ENCODE measurements at regions not wholly inside any gene's neighbourhood (a gene's known extent, or its start where the extent isn't known, plus 50 kb on each side); places are given as distances from the start of the nearest gene placed in this dataset.
"Not testable (repeated sequence)": the region's sequence is repeated elsewhere in the genome, so short reads cannot be mapped to it uniquely, and the experiment has no call there.

- DNase-seq: no peak
- H3K4me3 ChIP-seq: no peak overlapping the region
- TF ChIP-seq, protein P1, sequence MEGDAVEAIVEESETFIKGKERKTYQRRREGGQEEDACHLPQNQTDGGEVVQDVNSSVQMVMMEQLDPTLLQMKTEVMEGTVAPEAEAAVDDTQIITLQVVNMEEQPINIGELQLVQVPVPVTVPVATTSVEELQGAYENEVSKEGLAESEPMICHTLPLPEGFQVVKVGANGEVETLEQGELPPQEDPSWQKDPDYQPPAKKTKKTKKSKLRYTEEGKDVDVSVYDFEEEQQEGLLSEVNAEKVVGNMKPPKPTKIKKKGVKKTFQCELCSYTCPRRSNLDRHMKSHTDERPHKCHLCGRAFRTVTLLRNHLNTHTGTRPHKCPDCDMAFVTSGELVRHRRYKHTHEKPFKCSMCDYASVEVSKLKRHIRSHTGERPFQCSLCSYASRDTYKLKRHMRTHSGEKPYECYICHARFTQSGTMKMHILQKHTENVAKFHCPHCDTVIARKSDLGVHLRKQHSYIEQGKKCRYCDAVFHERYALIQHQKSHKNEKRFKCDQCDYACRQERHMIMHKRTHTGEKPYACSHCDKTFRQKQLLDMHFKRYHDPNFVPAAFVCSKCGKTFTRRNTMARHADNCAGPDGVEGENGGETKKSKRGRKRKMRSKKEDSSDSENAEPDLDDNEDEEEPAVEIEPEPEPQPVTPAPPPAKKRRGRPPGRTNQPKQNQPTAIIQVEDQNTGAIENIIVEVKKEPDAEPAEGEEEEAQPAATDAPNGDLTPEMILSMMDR (IDR thresholded peaks at IDR 0.05): no peak
- TF ChIP-seq POLR2A (IDR thresholded peaks at IDR 0.05): no peak
- no peak overlapping the region for H3K27ac ChIP-seq
- H3K36me3 ChIP-seq: no peaks in the 10 kb centered on the region
- H3K9me3 ChIP-seq: no peaks in the 10 kb centered on the region
- H3K27me3 ChIP-seq: no peaks in the 10 kb centered on the region
- no peaks in the 10 kb centered on the region for H3K4me1 ChIP-seq
Measured at GRCh38 chr2:49755777-49756176, 601.5 kb upstream of the FSHR start.

- Histone ChIP-seq H3K36me3 (no peaks in the 10 kb centered on the region), H3K4me1 (no peaks in the 10 kb centered on the region), H3K4me3 (no peak overlapping the region), H3K27ac (no peak overlapping the region), H3K27me3 (no peaks in the 10 kb centered on the region), H3K9me3 (no peaks in the 10 kb centered on the region)
- TF ChIP-seq POLR2A (IDR thresholded peaks at IDR 0.05): no peak
- TF ChIP-seq, protein P1 (IDR thresholded peaks at IDR 0.05): no peak
- no peak for DNase-seq
Measured at GRCh38 chr2:49754381-49754780, 600.1 kb upstream of the FSHR start.

DNA sequence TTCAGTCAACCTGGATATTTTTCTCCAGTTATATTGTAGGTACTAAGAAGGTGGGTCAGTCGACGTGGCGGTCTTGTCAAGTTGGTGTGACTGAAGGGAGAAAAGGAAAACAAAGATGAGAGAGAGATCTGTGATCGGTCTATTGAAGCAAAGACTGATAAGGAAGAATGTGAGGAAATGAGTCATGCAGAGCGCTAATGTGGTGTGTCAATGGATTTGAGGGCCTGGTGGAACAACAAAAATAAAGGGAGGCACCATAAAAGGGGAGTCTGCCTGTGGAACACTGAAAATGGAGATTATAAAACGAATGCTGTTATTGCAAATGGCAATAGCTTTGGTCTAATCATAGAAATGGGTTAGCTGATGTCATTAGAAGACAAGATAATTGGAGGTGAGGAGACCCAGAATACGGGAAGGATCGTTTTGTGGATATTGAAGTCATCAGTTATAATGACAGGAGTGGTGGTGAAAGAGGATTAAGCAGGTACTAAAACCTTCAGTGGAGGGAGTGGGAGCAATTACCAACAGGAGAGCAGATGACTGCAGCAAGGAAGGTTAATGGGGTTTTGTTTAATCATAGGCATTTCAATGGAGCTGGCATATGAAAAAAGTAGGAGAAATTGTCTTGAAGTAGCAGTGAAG, 599.1 kb upstream of the FSHR start:
- no peaks in the 10 kb centered on the region for H3K4me1 ChIP-seq
- no peaks in the 10 kb centered on the region for H3K36me3 ChIP-seq
- no peak overlapping the region for H3K27ac ChIP-seq
- no peaks in the 10 kb centered on the region for H3K9me3 ChIP-seq
- H3K4me3 ChIP-seq: no peak overlapping the region
- H3K27me3 ChIP-seq: no peaks in the 10 kb centered on the region
- DNase-seq: no peak
- TF ChIP-seq, protein P1 (IDR thresholded peaks at IDR 0.05): no peak
- no peak for TF ChIP-seq POLR2A (IDR thresholded peaks at IDR 0.05)

- H3K27ac ChIP-seq: no peak overlapping the region
Measured at GRCh38 chr2:49737606-49738005, 583.3 kb upstream of the FSHR start.

DNA sequence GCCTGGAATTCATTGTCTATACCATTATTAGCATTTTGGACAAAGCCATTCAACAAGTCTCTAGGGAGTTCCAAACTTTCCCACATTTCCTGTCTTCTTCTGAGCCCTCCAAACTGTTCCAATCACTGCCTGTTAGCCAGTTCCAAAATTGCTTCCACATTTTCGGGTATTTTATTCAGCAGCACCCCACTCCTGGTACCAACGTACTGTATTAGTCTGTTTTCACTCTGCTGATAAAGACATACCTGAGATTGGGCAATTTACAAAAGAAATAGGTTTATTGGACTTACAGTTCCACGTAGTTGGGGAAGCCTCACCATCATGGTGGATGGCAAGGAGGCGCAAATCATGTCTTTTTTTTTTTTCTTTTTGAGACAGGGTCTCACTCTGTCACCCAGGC, 578.6 kb upstream of the FSHR start:
- DNase-seq, H3K4me1 ChIP-seq, H3K27me3 ChIP-seq, H3K4me3 ChIP-seq, H3K27ac ChIP-seq, H3K36me3 ChIP-seq, H3K9me3 ChIP-seq: not testable (repeated sequence)

More at GRCh38 chr2:49737606-49738005, 583.3 kb upstream of the FSHR start:
- H3K27me3 ChIP-seq: no peaks in the 10 kb centered on the region
- no peaks in the 10 kb centered on the region for H3K4me1 ChIP-seq
- H3K4me3 ChIP-seq: no peak overlapping the region
- H3K9me3 ChIP-seq: no peaks in the 10 kb centered on the region
- no peak for DNase-seq
- H3K36me3 ChIP-seq: no peaks in the 10 kb centered on the region
- TF ChIP-seq, protein P1 (IDR thresholded peaks at IDR 0.05): no peak
- TF ChIP-seq POLR2A (IDR thresholded peaks at IDR 0.05): no peak

GRCh38 chr2:49719241-49719640, 564.9 kb upstream of the FSHR start:
- no peak for DNase-seq
- no peaks in the 10 kb centered on the region for H3K27me3 ChIP-seq
- H3K9me3 ChIP-seq: no peaks in the 10 kb centered on the region
- TF ChIP-seq, protein P1 (IDR thresholded peaks at IDR 0.05): no peak
- TF ChIP-seq POLR2A (IDR thresholded peaks at IDR 0.05): no peak
- no peak overlapping the region for H3K4me3 ChIP-seq
- no peaks in the 10 kb centered on the region for H3K4me1 ChIP-seq
- no peaks in the 10 kb centered on the region for H3K36me3 ChIP-seq
- no peak overlapping the region for H3K27ac ChIP-seq
